ENCODE measurements at regions not wholly inside any gene's neighbourhood (a gene's known extent, or its start where the extent isn't known, plus 50 kb on each side); places are given as distances from the start of the nearest gene placed in this dataset.

- DNase-seq (ENCODE audit: low read depth), result no peak
- no peak overlapping the region for H3K4me3 ChIP-seq (ENCODE audit: low read depth, low read length)
- TF ChIP-seq, protein P1, sequence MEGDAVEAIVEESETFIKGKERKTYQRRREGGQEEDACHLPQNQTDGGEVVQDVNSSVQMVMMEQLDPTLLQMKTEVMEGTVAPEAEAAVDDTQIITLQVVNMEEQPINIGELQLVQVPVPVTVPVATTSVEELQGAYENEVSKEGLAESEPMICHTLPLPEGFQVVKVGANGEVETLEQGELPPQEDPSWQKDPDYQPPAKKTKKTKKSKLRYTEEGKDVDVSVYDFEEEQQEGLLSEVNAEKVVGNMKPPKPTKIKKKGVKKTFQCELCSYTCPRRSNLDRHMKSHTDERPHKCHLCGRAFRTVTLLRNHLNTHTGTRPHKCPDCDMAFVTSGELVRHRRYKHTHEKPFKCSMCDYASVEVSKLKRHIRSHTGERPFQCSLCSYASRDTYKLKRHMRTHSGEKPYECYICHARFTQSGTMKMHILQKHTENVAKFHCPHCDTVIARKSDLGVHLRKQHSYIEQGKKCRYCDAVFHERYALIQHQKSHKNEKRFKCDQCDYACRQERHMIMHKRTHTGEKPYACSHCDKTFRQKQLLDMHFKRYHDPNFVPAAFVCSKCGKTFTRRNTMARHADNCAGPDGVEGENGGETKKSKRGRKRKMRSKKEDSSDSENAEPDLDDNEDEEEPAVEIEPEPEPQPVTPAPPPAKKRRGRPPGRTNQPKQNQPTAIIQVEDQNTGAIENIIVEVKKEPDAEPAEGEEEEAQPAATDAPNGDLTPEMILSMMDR (IDR thresholded peaks at IDR 0.05; ENCODE audit: control insufficient read depth, extremely low read depth, insufficient read depth), result no peak
Observed at GRCh38 chr7:120052884-120053382, 220.0 kb upstream of the KCND2 start.

DNA sequence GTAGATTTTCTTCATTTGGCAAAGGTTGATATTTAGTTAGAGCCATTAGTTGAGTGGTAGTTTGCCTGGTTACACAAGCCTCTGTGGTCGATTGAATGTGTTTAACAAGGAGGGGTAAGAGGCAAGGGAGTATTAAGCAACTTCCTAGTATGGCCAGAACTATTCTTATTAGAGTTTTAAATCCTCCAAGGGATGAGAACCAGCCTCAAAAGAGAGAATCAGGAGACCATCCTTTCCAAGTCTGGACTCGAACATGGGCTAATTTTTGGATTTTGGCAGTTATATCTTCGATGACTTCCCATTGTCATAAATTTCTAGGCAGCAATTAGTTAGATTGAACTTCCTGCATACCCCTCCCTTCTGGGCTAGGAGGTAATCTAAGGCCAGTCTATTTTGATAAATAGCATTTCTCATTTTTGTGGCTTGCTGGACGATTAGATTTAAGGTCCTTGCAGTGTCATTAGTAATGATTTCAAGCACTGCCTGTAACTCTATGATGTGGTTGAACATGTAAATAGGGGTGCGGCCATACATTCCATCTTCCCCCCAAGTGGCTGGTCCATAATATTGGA lies 219.5 kb upstream of the KCND2 start:
- DNase-seq (ENCODE audit: low read depth), result no peak
- no peak overlapping the region for H3K4me3 ChIP-seq (ENCODE audit: low read depth, low read length)
- TF ChIP-seq, protein P1 (IDR thresholded peaks at IDR 0.05; ENCODE audit: control insufficient read depth, extremely low read depth, insufficient read depth), result no peak

- no peak for DNase-seq (ENCODE audit: low read depth)
- no peak overlapping the region for H3K4me3 ChIP-seq (ENCODE audit: low read depth, low read length)
- TF ChIP-seq, protein P1 (IDR thresholded peaks at IDR 0.05; ENCODE audit: control insufficient read depth, extremely low read depth, insufficient read depth), result no peak
Observed at GRCh38 chr7:120054376-120055100, 218.4 kb upstream of the KCND2 start.

GRCh38 chr7:120055300-120055699 lies 217.7 kb upstream of the KCND2 start:
- H3K4me3 ChIP-seq (ENCODE audit: low read depth, low read length), result no peak overlapping the region
- TF ChIP-seq, protein P1 (IDR thresholded peaks at IDR 0.05; ENCODE audit: control insufficient read depth, extremely low read depth, insufficient read depth), result no peak
- DNase-seq (ENCODE audit: low read depth), result no peak

GRCh38 chr7:120056227-120056626 lies 216.7 kb upstream of the KCND2 start:
- no peak for DNase-seq (ENCODE audit: low read depth)
- TF ChIP-seq, protein P1 (IDR thresholded peaks at IDR 0.05; ENCODE audit: control insufficient read depth, extremely low read depth, insufficient read depth), result no peak
- no peak overlapping the region for H3K4me3 ChIP-seq (ENCODE audit: low read depth, low read length)

- DNase-seq (ENCODE audit: low read depth), result no peak
- H3K4me3 ChIP-seq (ENCODE audit: low read depth, low read length), result no peak overlapping the region
- TF ChIP-seq, protein P1 (IDR thresholded peaks at IDR 0.05; ENCODE audit: control insufficient read depth, extremely low read depth, insufficient read depth), result no peak
Observed at GRCh38 chr7:120059641-120060040, 213.3 kb upstream of the KCND2 start.

Data from LNCaP clone FGC (cell line).